SK-N-SH treated with all-trans-retinoic acid at 6 μM for 48 hours (cell line): ENCODE measurements at regions not wholly inside any gene's neighbourhood (a gene's known extent, or its start where the extent isn't known, plus 50 kb on each side); places are given as distances from the start of the nearest gene placed in this dataset.

Experiments
- ATAC-seq: fragments of 200-7000 bp; cut with Tn5 transposase; 3 replicates; pipeline ENCODE4 v1.9.1; 2020; ENCODE audit warnings: mild to moderate bottlenecking, moderate library complexity
- ARNTL ChIP-seq: fragments of 450-650 bp; formaldehyde crosslinking; IDR thresholded peaks from 2 replicates; pipeline ENCODE4 v1.5.0; 2020; ENCODE audit warnings: low read depth, mild to moderate bottlenecking, moderate library complexity, borderline replicate concordance
- BACH2 ChIP-seq: fragments of 250-450 bp; sonication (Bioruptor Pico); IDR thresholded peaks from 2 replicates; pipeline ENCODE4 v1.9.0; 2021; ENCODE audit warnings: mild to moderate bottlenecking, borderline replicate concordance
- CSDC2 ChIP-seq: fragments of 250-450 bp; sonication (Bioruptor Pico); IDR thresholded peaks from 2 replicates; pipeline ENCODE4 v1.5.0; 2020; ENCODE audit warnings: mild to moderate bottlenecking, moderate library complexity
- CSRNP3 ChIP-seq: fragments of 250-450 bp; sonication (Bioruptor Pico); IDR thresholded peaks from 2 replicates; pipeline ENCODE4 v1.5.1; 2021; ENCODE audit warnings: mild to moderate bottlenecking, moderate library complexity
- ESRRG ChIP-seq: fragments of 250-450 bp; sonication (Bioruptor Pico); IDR thresholded peaks from 2 replicates; pipeline ENCODE4 v1.6.1; 2021; ENCODE audit warnings: mild to moderate bottlenecking
- GLIS3 ChIP-seq: fragments of 250-450 bp; sonication (Bioruptor Pico); IDR thresholded peaks from 2 replicates; pipeline ENCODE4 v1.5.0; 2020; ENCODE audit warnings: mild to moderate bottlenecking, moderate library complexity
- ISL1 ChIP-seq: fragments of 250-450 bp; sonication (Bioruptor Pico); IDR thresholded peaks from 2 replicates; pipeline ENCODE4 v2.1.2; 2022; ENCODE audit warnings: mild to moderate bottlenecking, moderate library complexity
- OSR1 ChIP-seq: fragments of 250-450 bp; sonication (Bioruptor Pico); IDR thresholded peaks from 2 replicates; pipeline ENCODE4 v1.8.0; 2022; ENCODE audit warnings: moderate library complexity, mild to moderate bottlenecking, inconsistent platforms
- PPARA ChIP-seq: fragments of 250-450 bp; sonication (Bioruptor Pico); IDR thresholded peaks from 2 replicates; pipeline ENCODE4 v1.5.0; 2020; ENCODE audit warnings: mild to moderate bottlenecking, borderline replicate concordance
- RARB ChIP-seq: fragments of 250-450 bp; sonication (Bioruptor Pico); IDR thresholded peaks from 2 replicates; pipeline ENCODE4 v1.8.0; 2021; ENCODE audit warnings: mild to moderate bottlenecking, moderate library complexity
- SNAI2 ChIP-seq: fragments of 250-450 bp; sonication (Bioruptor Pico); IDR thresholded peaks from 2 replicates; pipeline ENCODE4 v1.5.0; 2020; ENCODE audit warnings: mild to moderate bottlenecking, moderate library complexity
- TCF4 ChIP-seq: fragments of 250-450 bp; sonication (Bioruptor Pico); IDR thresholded peaks from 2 replicates; pipeline ENCODE4 v1.8.0; 2021; ENCODE audit warnings: mild to moderate bottlenecking, moderate library complexity, borderline replicate concordance
- TOX ChIP-seq: fragments of 250-450 bp; sonication (Bioruptor Pico); IDR thresholded peaks from 2 replicates; pipeline ENCODE4 v1.8.0; 2021; ENCODE audit warnings: mild to moderate bottlenecking, moderate library complexity, borderline replicate concordance
- ZC3H10 ChIP-seq: fragments of 250-450 bp; sonication (Bioruptor Pico); IDR thresholded peaks from 2 replicates; pipeline ENCODE4 v1.5.1; 2021; ENCODE audit warnings: mild to moderate bottlenecking, moderate library complexity
- ZFP3 ChIP-seq: fragments of 250-450 bp; sonication (Bioruptor Pico); IDR thresholded peaks from 2 replicates; pipeline ENCODE4 v1.5.0; 2020; ENCODE audit warnings: mild to moderate bottlenecking, moderate library complexity
- ZFP30 ChIP-seq: fragments of 450-650 bp; formaldehyde crosslinking; IDR thresholded peaks from 2 replicates; pipeline ENCODE4 v1.5.0; 2022; ENCODE audit warnings: mild to moderate bottlenecking, moderate library complexity
- ZNF565 ChIP-seq: fragments of 450-650 bp; formaldehyde crosslinking; conservative IDR thresholded peaks from 2 replicates; pipeline ENCODE4 v1.5.0; 2020; ENCODE audit warnings: low read depth, mild to moderate bottlenecking, moderate library complexity
- ZNF70 ChIP-seq: fragments of 450-650 bp; formaldehyde crosslinking; IDR thresholded peaks from 2 replicates; pipeline ENCODE4 v1.5.0; 2020; ENCODE audit warnings: mild to moderate bottlenecking, moderate library complexity
- ZNF8 ChIP-seq: fragments of 450-650 bp; formaldehyde crosslinking; IDR thresholded peaks from 2 replicates; pipeline ENCODE4 v1.5.0; 2020; ENCODE audit warnings: mild to moderate bottlenecking, moderate library complexity
- TF ChIP-seq, protein P1 (sequence below): fragments of 250-450 bp; sonication (Bioruptor Pico); IDR thresholded peaks from 2 replicates; pipeline ENCODE4 v1.8.0; 2020; ENCODE audit warnings: mild to moderate bottlenecking, moderate library complexity, borderline replicate concordance
- TF ChIP-seq, protein P2 (sequence below): fragments of 250-450 bp; sonication (Bioruptor Pico); IDR thresholded peaks from 2 replicates; pipeline ENCODE4 v1.5.1; 2020; ENCODE audit warnings: low read depth, mild to moderate bottlenecking, moderate library complexity
- TF ChIP-seq, protein P3 (sequence below): fragments of 250-450 bp; sonication (Bioruptor Pico); IDR thresholded peaks from 2 replicates; pipeline ENCODE4 v1.8.0; 2021; ENCODE audit warnings: low read depth, mild to moderate bottlenecking, moderate library complexity, borderline replicate concordance

DNA sequence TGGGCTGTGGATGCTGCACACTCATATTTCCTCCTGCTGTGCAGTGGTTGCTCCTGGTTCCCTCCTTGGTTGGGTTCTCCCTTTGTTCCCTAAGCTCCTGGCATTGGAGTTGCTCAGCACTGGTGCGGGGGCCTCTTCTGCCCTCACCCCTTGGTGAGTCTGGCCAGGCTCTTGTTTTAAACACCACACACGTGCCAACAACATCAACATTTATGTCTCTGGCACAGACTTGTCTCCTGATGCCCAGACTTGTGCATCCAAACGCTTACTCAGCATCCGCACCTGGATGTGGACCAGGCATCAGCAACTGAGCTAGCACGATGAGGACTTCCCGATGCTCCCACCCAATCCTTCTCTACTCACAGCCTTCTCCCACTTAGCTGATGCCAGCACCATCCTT is 627.6 kb downstream of the NPHP4 start (continued):
- TF ChIP-seq, protein P1, sequence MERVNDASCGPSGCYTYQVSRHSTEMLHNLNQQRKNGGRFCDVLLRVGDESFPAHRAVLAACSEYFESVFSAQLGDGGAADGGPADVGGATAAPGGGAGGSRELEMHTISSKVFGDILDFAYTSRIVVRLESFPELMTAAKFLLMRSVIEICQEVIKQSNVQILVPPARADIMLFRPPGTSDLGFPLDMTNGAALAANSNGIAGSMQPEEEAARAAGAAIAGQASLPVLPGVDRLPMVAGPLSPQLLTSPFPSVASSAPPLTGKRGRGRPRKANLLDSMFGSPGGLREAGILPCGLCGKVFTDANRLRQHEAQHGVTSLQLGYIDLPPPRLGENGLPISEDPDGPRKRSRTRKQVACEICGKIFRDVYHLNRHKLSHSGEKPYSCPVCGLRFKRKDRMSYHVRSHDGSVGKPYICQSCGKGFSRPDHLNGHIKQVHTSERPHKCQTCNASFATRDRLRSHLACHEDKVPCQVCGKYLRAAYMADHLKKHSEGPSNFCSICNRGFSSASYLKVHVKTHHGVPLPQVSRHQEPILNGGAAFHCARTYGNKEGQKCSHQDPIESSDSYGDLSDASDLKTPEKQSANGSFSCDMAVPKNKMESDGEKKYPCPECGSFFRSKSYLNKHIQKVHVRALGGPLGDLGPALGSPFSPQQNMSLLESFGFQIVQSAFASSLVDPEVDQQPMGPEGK, result no peak
- TF ChIP-seq ZFP30 (CRISPR knock-in tag), result no peak
- TF ChIP-seq SNAI2, result no peak
- TF ChIP-seq CSDC2 (CRISPR knock-in tag), result no peak
- no peak for TF ChIP-seq ZNF70 (CRISPR knock-in tag)
- no peak for TF ChIP-seq OSR1 (CRISPR knock-in tag)
- TF ChIP-seq TOX, result no peak
- TF ChIP-seq ZNF8 (CRISPR knock-in tag), result no peak

GRCh38 chr1:5354681-5355080 is 637.5 kb downstream of the NPHP4 start:
- TF ChIP-seq ESRRG (CRISPR knock-in tag) (no peak), TOX (no peak), CSDC2 (CRISPR knock-in tag) (no peak), ZNF565 (no peak), ZNF8 (CRISPR knock-in tag) (no peak), SNAI2 (no peak), ZFP3 (CRISPR knock-in tag) (no peak), ZNF70 (CRISPR knock-in tag) (no peak), PPARA (CRISPR knock-in tag) (no peak), TCF4 (CRISPR knock-in tag) (no peak), BACH2 (CRISPR knock-in tag) (no peak), RARB (CRISPR knock-in tag) (no peak), ZC3H10 (no peak), CSRNP3 (no peak), ARNTL (CRISPR knock-in tag) (no peak), ZFP30 (CRISPR knock-in tag) (no peak)
- TF ChIP-seq, protein P1, result no peak
- no peak for ATAC-seq

DNA sequence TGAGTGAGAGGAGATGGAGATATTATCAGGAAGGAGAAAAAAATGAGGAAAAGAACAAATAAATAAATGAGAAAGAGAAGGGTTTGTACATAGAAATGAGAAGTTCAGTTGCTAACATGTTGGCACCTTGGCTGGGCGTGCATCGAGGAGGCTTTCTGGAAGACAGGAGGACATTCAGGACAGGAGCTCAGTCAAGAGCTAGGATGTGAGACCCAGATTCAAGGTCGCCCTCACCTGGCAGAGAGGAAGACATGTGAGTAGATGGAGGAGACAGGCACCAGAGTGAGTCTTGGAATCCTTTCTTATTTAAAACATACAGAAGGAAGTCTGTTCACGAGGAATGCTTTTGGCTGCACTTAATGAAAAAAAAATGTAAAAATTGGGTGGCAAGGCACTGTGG is 640.9 kb downstream of the NPHP4 start:
- no peak for TF ChIP-seq ZNF8 (CRISPR knock-in tag)
- no peak for TF ChIP-seq TOX
- TF ChIP-seq, protein P2, sequence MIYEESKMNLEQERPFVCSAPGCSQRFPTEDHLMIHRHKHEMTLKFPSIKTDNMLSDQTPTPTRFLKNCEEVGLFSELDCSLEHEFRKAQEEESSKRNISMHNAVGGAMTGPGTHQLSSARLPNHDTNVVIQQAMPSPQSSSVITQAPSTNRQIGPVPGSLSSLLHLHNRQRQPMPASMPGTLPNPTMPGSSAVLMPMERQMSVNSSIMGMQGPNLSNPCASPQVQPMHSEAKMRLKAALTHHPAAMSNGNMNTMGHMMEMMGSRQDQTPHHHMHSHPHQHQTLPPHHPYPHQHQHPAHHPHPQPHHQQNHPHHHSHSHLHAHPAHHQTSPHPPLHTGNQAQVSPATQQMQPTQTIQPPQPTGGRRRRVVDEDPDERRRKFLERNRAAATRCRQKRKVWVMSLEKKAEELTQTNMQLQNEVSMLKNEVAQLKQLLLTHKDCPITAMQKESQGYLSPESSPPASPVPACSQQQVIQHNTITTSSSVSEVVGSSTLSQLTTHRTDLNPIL, result no peak
- TF ChIP-seq, protein P3, sequence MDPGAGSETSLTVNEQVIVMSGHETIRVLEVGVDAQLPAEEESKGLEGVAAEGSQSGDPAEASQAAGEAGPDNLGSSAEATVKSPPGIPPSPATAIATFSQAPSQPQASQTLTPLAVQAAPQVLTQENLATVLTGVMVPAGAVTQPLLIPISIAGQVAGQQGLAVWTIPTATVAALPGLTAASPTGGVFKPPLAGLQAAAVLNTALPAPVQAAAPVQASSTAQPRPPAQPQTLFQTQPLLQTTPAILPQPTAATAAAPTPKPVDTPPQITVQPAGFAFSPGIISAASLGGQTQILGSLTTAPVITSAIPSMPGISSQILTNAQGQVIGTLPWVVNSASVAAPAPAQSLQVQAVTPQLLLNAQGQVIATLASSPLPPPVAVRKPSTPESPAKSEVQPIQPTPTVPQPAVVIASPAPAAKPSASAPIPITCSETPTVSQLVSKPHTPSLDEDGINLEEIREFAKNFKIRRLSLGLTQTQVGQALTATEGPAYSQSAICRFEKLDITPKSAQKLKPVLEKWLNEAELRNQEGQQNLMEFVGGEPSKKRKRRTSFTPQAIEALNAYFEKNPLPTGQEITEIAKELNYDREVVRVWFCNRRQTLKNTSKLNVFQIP (CRISPR knock-in tag), result no peak
- no peak for TF ChIP-seq OSR1 (CRISPR knock-in tag)
- TF ChIP-seq ZFP3 (CRISPR knock-in tag), result no peak
- no peak for TF ChIP-seq ISL1
- no peak for TF ChIP-seq GLIS3 (CRISPR knock-in tag)
- no peak for TF ChIP-seq CSDC2 (CRISPR knock-in tag)
- ATAC-seq, result no peak

DNA sequence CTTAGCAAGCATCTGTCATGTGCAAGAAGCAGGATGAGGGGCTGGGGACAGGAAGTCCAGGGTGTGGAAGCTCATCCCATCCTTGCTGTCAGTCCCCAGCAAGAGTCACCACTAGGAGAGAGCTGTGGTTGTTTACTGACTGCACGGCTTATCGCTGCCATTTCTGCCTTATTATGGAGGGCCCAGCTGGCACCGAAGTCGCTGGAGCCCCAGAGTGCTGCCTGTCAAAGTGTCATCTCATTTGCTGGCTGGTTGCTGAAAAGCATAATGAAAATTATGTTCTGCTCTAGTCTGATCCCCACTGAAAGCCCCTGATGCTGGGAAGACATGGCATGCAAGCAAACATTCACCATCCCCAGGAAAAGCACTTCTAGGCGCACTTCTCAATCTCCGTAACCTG is 642.7 kb downstream of the NPHP4 start:
- TF ChIP-seq ZNF70 (CRISPR knock-in tag) (no peak), ZNF8 (CRISPR knock-in tag) (no peak), BACH2 (CRISPR knock-in tag) (no peak), TCF4 (CRISPR knock-in tag) (no peak), RARB (CRISPR knock-in tag) (no peak)
- no peak for ATAC-seq
